NCI-H146 (cell line): ENCODE measurements at regions not wholly inside any gene's neighbourhood (a gene's known extent, or its start where the extent isn't known, plus 50 kb on each side); places are given as distances from the start of the nearest gene placed in this dataset.

ENCODE experiments used
- DNase-seq: peaks from one replicate; lab custom pipeline; 2025; lab: John Stamatoyannopoulos, UW

DNA sequence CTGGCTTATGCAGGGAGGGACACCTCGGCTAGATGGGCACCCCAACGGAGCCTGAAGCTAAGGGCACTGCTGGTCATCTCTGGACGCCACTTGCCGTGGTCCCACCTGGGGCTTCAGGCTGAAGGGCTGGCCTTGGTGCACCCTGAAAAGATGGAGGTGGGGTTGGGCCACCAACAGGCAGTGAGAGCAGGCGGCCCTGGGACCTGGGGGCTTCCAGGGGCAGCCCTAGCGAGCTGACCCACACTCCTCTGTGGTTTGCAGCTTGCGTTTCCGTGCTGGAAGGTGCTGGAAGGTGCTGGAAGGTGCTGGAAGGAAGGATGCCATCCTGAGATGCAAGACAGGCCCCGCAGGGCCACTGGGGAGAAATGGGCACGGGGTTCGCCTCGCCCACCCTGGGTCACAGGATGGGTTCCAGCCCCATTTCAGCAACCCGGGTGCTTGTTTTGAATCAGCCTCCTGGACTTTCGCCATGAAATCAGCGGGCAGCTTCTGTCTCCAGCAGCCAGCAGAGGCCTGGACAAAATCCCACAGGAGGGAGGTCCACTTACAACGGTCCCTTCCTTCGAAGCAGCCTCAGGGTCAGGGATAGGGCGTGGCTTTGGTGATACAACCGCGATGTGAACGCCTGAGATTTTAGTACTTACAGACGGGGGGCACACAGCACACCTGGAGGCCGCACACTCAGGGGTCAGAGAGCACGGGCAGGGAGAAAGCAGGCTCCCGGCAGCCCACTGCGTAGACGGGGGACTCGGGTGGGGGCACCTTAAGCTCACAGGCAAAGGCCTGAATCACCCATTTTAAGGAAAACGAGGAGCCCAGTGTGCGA, 303.1 kb upstream of the IRX4 start:
- no peak for DNase-seq

DNA sequence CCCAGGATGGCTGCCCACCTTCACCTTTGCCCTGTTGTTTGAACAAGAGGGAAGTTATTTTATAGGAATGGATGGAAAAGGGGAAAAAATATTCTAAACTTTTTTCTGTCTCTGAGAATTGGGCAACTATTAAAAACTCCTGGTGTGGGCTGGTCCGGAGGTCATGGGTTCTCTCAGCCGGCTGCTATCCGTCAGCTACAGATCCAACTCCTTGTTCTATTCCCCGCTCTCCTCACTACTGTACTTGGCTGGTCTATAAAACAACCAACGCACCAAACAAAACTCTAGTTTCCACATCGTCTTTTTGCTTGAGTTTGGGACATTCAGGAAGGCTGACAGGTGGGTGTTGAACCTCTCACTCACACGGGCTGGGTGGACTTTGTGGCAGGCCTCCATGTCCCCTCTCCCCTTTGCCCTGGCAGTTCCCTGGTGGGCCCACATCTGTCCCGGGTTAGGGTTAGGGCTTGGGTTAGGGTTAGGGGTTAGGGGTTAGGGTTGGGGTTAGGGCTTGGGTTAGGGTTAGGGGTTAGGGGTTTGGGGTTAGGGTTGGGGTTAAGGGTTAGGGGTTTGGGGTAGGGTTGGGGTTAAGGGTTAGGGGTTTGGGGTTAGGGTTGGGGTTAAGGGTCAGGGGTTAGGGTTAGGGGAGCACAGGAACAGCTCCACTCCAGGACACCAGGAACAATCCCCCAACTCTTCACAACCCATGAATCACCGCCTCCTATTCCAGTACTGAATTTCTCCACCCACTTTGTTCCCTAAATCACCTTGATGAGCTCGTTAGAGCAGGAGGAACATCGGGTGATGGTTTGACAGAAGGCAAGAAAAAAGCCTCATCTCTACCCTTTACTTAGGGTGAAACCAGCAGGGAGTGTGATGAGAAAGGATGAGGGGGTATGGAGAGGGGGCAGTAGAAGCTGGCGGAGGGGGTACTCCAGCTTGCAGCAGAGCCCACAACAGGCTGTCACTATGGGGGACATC, 302.1 kb upstream of the IRX4 start:
- no peak for DNase-seq

DNA sequence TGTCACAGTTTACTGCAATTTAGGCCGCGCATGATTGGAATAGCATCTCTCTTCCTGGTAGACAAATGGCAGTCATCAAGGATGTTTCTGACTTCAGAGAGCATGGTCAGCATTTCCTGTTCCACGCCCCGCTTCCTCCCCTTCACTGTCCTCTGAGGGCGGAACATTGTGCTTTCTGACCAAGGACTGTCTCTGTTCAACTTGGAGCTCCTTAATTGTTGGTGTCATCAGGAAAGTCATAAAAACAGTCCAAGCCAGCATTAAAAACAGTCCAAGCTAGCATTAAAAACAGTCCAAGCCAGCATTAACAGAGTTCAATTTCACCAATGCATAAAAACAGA, 301.3 kb upstream of the IRX4 start:
- no peak for DNase-seq

DNA sequence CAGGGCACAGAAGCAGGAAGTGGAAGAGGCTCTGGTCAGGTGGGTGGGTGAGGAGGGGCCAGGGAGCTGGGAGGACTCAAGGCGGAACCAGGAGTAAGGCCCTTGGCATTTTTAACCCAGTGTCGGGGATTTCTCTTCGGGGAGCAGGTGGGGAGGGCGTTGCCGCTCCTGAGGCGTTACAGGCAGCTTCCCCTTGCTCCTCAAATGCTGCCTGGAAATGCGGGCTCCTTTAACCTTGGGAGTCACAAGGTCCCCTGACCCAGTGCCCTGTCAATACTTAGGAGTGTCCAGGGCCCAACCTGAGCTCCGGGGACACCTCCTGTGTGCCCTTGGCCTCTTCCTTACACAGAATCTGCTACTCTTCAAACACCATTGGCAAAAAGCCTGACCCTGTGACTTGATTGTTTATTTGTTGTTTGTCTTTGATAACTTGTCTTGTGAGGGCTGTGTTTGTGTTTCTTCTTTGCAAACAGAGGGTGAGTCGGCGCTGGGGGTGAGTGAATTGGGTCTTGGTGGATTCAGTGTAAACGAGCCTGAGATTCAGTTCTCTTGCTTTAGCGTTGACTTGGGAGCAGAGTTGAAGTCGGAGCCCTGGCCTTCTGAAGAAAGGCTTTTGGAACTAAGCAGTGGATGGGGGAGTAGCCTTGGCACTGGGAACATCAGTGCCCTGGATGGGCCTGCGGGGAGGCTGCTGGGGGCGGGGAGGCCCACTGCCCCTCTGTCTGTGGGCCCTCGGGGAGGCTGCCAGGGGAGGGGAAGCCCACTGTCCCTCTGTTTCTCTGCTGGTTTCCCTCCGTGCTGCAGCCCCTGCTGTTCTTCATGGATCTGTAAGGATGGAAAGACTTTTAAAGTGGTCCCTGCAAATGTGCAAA, 300.7 kb upstream of the IRX4 start:
- DNase-seq = no peak

DNA sequence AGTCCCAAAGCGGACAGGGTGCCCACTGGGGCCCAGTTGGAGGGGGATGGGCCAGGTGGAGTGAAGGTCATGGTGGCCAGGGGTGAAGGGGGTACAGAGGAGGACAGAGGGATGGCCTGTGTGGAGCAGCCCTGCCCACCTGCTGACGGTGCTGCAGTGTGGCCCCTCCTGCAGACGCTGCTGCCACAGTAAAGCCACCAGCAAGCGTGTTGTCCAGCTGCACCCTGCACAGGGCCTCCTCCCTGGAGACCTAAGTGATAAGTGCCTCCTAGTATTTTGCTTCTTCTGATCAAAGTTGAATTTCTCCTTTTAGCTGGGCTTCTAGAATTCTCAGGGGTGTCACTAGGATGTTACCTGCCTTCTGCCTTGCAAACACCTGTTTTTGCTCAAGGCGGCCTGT, 299.3 kb upstream of the IRX4 start:
- no peak for DNase-seq

DNA sequence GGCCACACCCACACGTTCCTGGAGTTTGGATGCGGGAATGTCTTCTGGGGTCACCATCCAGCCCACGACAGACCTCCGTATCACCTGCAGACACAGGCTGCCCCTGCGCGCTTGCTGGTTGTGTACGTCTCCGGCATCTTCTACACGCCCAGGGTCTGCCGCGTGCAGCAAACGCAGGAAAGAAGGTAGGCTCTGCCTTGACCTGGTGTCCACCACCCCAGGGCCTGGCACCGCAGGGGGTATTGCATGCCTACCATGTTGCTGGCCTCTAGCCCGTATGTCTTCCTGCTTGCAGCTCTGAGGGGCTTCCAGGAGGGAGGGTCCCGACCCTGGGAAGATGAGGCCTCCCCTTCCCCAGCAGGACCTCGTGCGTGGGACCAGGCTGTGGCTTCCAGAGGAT, 298.8 kb upstream of the IRX4 start:
- no peak for DNase-seq

DNA sequence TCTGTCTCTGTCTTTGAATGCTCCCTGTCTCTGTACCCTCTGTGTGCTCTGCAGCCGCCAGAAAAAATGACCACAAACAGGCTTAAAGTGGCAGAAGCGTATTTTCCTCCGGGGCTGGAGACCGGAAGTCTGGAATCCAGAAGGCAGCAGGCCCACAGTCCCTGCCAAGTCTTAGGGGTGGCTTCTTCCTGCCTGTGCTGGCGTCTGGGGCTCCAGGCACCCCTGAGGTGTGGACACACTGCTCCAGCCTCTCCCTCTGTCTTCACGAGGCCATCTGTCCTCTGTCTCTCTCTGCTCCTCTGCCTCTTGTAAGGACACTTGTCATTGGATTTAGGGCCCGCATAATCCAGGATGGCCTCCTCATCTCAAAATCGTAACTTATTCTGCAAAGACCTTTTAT, 298.4 kb upstream of the IRX4 start:
- DNase-seq = no peak

DNA sequence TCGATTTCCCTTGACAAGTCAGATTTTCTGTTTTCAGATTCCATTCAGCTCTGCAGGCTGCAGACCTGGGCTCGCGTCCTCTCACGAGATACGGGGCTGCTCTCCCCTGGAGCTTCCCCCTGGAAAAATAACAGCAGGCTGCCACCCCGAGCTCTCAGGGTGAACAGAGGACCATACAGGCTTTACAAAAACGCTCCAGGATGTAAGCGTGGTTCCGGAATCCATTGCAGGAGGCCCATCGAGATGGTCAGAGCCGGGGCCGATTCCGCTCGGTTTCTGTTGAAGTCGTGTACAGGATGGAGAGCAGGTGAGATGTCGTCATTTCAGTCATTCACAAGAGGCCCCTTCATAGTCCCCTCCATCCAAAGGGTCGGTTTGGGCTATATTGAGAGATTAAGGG, 297.7 kb upstream of the IRX4 start:
- DNase-seq = no peak

DNA sequence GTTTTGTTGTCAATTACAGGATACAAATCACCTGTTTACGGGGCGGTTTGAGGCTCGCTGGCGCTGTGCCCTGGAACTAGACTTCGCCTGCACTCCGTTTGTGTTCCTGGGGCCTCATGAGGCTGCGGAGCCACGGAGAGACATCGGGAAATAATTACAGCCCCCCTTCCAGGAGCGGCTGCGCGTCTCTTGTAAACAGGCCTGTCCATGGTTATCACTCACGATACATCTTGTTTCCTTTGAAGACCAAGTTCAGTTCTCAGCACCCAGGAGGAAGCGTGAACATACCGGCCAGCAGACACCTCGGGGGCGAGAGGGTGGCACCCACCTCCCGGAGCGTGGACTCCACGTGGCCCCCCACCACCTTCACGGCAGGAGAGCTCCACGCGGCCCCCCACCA, 297.1 kb upstream of the IRX4 start:
- no peak for DNase-seq

DNA sequence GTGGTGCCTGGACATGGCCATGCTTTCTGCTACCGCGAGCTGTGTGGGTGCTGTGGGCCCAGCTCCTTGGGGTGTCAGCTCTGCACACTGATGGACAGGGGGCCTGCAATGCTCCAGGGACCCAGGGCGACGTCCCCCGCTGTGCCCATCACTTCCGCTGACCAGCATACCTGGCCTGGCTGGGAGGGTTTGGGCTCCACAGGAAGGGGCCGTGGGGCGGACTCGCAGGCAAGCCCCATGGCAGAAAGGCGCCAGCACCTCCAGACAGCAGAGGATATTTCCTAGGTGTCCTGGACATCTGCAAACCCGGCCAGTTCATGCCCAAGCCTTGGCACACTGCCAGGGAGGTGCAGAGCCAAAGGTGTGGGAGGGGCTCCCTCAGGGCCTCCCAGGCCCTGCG, 295.8 kb upstream of the IRX4 start:
- DNase-seq = no peak

DNA sequence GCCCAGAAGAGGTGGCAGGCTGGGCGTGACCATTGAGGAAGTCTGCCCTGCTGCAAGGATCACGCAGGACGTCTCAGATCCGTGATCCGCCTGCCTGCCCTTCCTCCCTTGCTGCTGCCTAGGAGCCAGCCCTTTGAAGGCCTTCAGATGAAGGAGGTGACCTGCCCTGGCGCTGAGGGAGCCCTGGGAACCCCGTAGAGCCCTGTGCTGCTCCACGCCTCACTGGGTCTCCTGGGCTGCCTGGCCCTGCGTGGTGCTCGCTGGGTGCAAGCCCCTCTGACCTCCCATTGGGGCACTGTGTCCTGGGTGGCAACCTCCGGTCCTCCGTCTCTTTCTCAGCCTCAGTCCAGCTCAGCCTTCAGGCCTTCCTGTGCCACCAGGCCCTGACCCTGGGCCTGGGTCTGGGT, 295.3 kb upstream of the IRX4 start:
- DNase-seq = no peak

DNA sequence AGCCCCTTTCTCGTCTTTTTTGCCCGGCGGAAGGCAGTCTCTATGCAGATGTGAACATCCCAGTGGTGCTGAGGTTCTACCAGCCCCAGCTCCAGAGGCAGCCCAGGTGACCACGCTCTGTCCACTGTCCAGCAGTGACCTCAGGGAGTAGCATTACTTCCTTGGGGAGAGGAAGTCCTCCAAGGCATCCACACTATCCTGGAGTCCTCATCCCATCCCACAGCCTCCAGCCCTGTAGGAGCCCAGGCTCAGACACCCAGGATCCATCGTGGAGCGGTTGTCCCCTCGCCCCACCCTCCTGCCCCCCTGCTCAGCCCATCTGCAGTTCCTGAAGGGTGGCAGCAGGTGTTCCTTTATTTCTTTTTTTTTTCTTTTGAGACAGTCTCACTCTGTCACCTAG, 294.5 kb upstream of the IRX4 start:
- no peak for DNase-seq

DNA sequence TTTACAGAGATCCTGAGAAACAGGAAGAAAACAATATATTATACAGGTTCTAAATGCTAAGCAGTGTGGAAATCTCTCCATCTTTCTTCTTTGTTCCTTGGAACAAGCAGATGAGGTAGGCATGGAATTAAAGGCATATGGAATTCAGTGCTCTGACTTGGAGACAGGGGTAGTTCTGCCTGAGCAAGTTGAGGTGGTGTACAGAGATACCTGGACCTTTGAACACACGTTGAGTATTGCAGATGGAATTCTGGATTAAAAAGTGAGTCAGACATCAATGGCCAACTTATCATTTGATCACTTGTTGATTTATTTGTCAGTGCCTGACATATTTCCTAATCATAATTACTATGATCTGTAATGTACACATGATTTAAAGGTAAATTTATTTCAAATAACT, 293.9 kb upstream of the IRX4 start:
- DNase-seq = no peak

DNA sequence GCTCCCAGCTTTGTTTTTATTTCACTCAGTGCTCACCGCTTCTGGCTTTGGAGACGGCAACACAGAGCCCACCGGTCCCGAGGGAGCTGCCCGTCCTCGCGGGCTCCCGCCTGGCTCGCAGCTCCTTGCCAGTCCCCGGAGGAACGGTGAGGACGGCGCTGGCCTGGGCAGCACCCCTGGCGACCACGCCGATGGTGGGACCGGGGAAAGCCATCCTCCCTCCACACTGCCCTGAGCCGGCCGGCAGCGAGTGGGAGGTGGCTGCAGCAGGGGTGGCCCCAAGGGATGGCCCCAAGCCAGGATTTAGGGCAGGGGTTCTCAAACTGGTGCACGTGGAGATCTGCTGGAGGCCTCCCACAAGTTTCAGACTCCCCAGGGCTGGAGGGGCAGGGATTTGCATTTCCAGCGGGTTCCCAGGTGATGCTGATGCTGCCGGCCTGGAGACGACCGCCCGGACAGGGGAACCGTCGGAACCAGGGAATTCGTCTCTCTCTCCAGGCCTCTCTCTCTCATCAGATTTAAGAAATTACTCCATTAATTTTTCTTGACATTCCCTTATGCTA, 293.2 kb upstream of the IRX4 start:
- no peak for DNase-seq

DNA sequence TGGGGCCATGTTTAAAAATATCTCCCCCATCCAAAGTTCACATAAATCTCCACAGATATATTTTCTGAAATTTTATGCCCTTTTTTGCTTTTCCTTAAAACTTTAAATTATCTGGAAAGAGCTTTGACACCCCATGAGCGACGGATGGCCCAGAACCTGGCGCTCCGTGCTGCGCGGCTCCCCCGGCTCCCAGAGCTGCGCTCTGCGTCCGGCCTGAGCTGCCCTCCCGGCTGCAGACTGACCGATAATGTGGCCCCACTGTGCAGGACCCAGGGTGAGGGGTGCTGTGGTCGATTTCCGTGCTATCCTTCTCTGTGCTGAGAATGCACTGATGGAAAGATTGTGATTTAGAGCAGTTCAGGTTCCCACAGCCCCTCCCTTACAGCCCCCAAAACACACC, 292.3 kb upstream of the IRX4 start:
- no peak for DNase-seq

DNA sequence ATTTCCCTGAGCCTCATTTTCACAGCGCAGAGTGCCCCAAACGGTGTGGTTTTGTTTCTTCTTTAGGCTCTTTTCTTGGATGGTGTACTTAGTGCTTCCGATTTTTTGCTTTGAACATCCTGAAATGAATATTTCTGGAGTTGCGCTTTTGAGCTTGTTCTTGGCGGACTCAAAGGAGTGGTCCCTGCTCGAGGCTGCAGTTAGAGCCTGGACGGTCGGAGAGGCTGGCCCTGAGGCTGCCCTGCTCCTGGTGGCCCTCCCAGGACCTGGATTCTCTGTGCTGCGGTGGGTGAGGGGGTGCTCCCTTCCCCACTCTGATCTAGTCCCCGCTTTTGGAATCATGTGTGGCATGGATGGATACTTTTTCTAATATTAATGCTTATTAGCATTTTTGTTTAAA, 291.8 kb upstream of the IRX4 start:
- DNase-seq = no peak

DNA sequence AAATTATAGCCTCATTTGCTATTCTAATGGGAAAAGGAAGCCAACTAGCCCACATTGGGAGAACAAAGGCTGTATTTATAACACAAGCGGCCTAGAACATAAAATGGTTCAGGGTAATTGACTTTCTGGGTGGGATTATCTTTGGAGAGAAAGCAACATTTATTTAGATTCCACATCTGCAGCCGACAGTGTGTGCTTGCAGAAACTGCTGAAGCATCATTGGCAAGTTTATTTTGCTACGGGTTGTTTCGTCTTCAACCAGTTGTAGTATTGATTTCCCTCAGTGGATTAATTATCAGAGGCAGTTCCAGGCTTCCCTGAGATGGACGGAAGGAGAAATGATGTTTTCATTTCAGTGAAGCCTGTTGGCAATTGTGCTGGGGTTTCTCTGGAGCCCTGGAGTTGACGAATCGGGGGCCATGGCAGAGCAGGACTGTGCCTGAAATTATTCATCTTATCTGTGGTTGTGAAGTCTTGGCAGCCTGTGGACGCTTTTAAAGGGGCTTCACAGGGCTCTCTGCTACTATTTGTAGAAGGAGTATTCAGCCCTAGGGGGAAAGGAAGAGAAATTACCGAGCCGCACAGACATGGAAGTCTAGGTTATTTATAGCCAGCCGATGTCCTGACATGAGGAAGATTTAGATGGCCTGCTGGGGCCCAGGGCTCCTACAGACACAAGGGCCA, 290.6 kb upstream of the IRX4 start:
- no peak for DNase-seq

DNA sequence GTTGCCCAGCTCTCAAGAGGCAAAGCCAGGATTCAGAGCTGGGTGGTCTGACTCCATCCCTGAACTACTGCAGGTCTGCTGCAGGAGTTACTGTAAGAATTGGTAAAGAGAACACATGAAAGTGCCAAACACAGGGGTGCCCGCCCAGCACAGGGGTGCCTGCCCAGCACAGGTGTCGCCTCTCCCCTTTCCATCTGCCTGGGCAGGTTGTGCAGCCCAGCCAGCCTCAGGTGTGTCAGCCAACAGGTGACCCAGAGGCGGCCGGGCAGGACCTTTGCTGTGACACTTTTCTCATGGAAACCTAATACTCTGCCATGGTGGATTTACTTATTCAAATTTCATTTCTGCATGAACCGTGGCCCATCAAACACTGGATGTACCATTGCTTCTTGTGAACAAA, 289.7 kb upstream of the IRX4 start:
- no peak for DNase-seq

DNA sequence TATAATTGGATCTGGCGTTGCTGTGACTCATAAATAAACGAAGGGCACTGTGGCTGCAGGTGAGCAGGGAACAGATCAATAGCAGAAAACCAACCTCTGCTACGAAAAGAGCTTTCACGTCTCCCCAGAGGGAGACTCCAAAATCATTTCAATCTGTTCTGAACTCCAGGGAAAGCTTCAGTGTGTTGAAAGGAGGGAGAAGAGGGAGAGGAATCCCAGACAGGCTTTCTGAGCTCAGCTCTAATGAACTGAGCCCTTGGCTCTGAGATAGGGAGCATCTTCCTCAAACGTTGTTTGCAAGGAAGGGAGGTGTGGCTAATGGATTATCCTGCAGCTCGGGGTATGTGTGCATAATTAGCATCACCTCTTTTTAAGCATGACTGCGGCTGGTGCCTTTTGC, 288.0 kb upstream of the IRX4 start:
- no peak for DNase-seq

DNA sequence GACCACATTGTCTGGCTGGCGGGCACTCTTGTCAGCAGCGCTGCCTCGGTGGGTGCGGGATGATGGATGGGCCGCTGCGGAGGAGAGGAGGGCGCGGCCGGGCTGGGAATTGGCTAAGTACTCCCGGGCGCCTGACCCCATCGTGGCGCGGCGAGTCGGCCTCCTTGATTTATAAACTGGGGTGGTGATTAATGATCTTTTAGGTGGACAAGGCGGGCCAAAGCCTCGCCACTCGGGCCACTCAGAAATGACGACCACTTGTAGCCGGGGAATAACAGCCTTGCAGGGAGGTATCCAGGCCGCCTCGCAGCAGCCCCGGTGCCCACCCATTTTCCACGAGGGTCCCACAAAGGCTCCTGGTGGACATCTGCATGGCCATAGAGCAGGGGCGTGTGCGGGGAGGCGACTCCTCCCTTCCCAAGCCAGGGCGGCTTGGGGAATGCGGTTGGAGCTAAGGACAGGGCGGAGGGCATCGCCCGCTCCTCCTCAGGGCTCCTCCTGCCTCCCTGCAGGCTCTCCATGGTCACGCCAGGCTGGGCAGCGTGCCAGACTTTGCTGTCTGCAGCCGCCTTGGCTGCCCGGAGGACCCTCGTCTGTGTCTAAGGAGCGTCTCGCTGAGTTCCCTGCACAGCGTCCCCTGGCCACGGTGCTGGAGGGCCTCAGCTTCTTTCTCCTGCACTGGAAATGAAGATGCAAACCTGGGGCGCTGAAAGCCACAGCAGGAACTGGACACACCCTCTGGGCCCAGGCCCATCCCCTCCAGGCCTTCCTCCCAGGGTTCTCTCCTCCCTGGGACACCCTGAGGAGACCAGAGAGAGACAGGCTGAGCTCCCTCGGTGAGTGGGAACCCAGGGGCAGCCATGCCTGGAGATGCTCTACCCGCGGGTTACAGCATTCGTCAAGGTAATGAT, 287.4 kb upstream of the IRX4 start:
- DNase-seq = no peak
